ENCODE measurements at regions not wholly inside any gene's neighbourhood (a gene's known extent, or its start where the extent isn't known, plus 50 kb on each side); places are given as distances from the start of the nearest gene placed in this dataset.

DNA sequence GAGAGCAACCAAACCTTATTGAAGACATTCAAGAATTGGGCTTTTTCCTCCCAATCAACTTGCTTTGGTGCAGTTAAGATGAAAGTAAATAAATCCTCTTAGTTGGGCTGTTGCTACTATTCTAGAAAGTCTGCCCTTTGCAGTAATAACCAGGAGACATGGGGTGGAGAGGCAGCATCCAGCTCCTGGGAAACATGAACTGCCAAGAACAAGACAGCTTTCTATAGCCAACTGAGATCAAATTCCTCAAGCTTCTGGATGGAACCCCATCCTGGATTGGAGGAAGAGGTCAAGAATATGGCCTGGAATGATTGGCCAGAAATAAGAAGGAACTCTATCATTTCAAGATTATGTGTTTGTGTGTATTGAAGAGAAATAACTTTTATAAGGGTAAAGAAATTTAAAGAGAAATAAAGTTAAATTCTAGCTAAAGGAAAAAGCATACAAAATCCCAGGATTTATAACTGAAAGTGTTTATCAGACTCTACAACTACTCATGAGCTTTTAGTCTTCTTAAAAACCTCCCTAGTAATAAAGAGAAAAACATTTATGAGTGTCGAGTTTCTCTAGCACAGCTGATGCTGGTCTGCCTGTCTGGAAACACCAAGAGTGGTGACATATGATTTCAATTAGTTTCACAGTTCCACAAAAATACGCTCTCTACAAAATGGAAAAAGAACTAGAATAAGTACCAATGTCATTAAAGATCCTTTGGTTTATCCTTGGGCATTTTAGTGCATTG, 70.1 kb upstream of the COL1A2 start:
- DNase-seq, result no peak

DNA sequence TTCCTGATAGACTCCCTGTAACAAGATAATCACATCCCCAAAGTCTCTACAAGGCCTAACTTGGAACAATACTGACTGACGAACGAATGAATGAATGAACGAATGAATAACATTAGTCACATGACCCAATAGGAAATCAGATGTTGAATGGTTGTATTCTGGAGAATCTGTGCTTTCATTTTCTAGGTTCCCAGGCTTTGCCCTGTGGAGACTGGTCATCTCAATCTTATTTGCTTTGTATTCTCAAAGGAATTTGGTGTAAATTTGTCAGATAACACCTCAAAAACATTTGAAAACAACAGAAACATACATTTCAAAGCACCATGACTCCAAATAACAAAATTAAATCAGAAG, 69.6 kb upstream of the COL1A2 start:
- DNase-seq, result no peak

DNA sequence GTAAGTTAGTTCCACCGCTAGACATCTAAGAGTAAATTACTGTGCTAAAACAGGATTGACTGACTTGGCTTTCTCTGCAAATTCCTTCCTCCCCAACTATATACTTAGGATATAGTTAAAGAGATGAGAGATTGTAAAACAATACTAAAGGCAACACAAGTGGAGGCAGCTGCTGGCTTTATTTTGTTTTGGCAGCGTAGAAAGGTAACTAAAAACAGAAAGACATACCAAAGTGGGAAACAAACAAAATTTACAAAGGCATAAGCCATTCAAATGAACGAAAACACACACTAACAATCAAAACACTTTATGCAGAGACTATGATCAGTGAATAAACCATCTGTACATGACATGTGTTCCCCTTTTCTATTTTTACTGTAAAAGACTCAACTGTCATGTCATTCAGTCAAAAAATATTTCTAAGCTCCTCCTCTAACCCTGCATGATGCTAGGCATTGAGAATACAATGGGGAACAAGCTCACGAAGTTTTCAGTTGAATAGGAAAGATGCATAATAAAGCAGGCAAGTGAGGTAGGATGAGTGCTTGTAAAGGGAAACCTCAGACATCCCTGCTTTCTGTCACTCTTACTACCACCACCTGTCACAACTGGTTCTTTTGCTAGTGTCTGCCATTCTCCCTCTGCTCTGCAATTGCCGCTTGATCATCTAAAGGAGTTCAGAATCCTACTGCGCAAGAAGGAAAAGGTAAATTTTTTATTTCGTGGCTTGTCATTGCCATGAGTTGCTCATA, 64.2 kb upstream of the COL1A2 start:
- DNase-seq, result no peak

DNA sequence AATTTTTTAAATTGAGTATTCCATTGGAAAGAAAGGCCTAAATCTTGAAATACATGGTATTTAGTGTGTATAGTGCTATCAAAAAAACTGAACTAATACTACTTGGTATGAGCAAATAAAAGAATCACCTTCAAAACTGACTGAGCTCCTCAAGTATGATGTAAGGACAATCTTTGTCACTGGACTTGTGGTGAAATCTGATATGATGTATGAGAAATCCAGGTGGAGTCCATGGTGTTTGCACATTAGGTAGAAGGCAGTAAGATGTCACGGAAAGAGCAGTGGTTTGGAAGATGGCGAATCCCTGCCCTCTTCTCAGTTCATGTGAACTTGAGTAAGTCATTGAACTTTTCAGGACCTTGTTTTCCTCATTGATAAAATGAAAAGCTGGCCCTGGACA, 62.1 kb upstream of the COL1A2 start:
- no peak for DNase-seq

DNA sequence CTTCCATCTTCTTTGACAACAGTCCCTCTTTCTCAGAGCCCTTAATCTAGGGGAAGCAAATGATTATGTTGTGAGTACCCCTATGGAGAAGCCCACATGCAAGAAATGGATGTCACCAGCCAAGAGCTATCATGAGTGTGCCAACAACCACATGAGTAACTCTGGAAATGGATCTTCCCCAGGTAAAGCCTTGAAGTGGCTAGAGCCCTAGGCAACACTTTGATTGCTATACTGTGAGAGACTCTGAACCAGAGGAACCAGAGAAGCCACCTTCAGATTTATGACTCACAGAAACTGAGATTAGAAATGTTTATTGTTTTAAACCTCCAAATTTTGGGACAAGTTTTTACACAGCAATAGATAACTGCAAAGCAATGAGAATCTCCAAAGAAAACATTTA, 60.9 kb upstream of the COL1A2 start:
- DNase-seq, result no peak

DNA sequence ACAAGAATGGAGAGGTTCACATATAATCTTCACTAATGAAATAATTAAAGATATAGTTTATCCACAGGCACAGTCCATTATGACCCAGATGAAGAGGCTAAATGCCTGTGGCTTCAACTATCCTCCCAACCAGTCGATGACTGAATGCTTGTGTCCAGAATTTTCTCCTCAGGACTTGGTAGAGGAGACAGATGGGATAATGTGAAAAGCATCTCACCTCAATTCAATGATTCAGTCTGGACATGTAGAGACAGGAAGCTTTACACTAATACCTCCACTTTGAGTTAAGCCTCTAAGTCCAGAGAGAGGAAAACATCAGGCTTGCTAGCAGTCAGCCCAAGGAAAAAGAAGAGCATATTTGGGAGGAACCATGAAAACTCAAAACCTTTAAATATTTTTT, 59.1 kb upstream of the COL1A2 start:
- no peak for DNase-seq

DNA sequence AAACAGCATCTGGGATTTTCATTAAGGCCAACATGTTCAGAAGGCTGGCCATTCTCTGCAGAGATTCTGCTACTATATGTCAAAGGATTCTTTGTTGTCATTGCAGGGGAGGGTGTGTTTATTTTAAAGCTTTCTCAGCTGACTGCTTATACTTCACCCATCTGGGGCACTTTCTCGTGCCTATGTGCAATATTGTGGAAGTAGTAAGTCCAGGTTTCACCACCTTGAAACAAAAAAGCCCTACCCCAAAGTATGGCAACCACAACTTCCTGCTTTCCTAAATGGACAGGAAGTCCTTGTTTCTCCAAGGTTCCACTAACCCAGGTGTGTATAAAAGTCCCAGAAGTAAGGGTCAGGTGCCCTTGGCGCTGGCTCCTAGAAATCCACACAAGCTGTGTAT, 58.7 kb upstream of the COL1A2 start:
- no peak for DNase-seq

DNA sequence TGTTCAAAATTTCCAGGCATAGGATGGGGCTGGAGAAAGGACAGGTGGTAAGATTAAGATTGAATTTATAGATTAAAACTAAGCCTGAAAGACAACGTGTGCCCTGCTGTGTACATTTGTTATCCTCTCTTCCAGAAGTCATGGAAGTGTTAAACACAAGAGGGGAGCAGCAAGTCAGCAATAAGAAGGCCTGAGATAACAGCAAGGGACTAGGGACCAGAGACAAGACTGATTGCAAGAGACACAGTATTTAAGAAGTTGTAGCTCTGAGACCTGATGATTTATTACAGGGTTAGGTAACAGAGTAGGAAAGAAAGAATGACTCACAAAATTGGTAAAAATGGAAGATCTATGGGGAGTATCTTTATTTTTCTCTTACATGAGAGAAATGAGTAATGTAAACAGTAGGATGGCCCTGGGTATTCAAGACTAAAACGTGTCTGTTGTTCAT, 55.7 kb upstream of the COL1A2 start:
- DNase-seq, result no peak

DNA sequence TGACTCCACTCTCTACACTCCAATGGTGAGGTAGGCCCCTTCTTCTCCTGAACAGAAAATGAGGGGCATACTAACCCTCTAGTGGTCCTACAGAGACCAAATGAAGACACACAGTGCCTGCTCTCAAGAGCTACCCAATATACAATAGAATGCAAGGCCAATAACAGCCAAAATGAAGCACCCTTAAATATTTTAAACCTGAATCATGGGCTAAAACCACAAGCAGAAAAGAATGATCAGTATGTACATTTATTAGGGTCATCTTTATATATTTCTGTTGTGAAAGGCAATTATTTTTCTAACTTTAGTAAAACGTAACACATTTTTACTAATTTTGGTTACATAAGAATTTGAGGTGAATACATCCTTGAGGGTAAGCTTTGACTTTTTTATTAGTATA, 49.9 kb upstream of the COL1A2 start:
- no peak for DNase-seq

Measured in kidney glomerular epithelial cell (primary cell).